Adrenal gland (tissue), 5 donors: ENCODE measurements at regions not wholly inside any gene's neighbourhood (a gene's known extent, or its start where the extent isn't known, plus 50 kb on each side); places are given as distances from the start of the nearest gene placed in this dataset.
"Not testable (repeated sequence)": the region's sequence is repeated elsewhere in the genome, so short reads cannot be mapped to it uniquely, and the experiment has no call there.

Experiments
- POLR2A ChIP-seq, 2 donors: fragments of 450-650 bp; IDR thresholded peaks; one replicate each; pipeline ENCODE4 v1.6.1; 2017; ENCODE audit warnings: antibody characterized with exemption in 2 of 2, mild to moderate bottlenecking in 2 of 2, moderate library complexity in 1 of 2
- TF ChIP-seq, protein P1 (sequence below), 6 experiments: fragments of 450-650 bp in 4 of 6; fragments of 200-600 bp in 2 of 6; sonication (generic) in 1 of 6; IDR thresholded peaks; 1 replicate in 5 of 6; 2 replicates in 1 of 6; pipeline versions ENCODE4 v1.5.1 to v1.8.0; 2016 to 2021; ENCODE audit warnings: antibody characterized with exemption in 6 of 6, mild to moderate bottlenecking in 2 of 6, moderate library complexity in 1 of 6
- donor health status: DM: no; HTN: no; CAD: no.

DNA sequence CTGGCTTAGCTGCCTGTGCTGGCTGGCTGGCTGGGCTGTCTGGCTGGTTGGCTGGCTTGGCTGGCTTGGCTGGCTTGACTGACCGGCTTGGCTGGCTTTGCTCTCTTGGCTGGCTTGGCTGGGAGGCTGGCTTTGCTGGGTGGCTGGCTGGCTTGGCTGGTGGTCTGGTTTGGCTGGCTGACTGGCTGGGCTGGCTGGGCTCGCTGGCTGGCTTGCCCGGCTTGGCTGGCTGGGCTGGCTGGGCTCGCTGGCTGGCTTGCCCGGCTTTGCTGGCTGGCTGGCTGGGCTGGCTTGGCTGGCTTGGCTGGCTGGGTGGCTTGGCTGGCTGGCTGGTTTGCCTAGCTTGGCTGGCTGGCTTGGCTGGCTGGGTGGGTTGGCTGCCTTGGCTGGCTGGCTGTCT is 438.7 kb downstream of the GOLGA6L6 start:
- TF ChIP-seq, protein P1, sequence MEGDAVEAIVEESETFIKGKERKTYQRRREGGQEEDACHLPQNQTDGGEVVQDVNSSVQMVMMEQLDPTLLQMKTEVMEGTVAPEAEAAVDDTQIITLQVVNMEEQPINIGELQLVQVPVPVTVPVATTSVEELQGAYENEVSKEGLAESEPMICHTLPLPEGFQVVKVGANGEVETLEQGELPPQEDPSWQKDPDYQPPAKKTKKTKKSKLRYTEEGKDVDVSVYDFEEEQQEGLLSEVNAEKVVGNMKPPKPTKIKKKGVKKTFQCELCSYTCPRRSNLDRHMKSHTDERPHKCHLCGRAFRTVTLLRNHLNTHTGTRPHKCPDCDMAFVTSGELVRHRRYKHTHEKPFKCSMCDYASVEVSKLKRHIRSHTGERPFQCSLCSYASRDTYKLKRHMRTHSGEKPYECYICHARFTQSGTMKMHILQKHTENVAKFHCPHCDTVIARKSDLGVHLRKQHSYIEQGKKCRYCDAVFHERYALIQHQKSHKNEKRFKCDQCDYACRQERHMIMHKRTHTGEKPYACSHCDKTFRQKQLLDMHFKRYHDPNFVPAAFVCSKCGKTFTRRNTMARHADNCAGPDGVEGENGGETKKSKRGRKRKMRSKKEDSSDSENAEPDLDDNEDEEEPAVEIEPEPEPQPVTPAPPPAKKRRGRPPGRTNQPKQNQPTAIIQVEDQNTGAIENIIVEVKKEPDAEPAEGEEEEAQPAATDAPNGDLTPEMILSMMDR (IDR thresholded peaks at IDR 0.05), result not testable (repeated sequence)
- TF ChIP-seq POLR2A (IDR thresholded peaks at IDR 0.05), result not testable (repeated sequence)
